Keratinocyte (primary cell): ENCODE measurements at regions not wholly inside any gene's neighbourhood (a gene's known extent, or its start where the extent isn't known, plus 50 kb on each side); places are given as distances from the start of the nearest gene placed in this dataset.

Experiments
- DNase-seq: peaks from one replicate; pipeline ENCODE4 v3.0.0-alpha.2; 2011; ENCODE audit warnings: low read depth, missing footprints, low spot score
- FAIRE-seq: peaks from 2 replicates; lab custom pipeline; 2011; peaks lifted over from hg19 to GRCh38; lab: Jason Lieb, UNC
- H2AFZ ChIP-seq: 2 replicates; pipeline ENCODE4 v1.6.0; 2012; ENCODE audit warnings: low read length, control low read depth, inconsistent platforms; ENCODE audit not compliant: control insufficient read depth
- H3K27ac ChIP-seq: 2 replicates; pipeline ENCODE4 v1.5.1; 2011; ENCODE audit warnings: low read length; ENCODE audit not compliant: control insufficient read depth, insufficient read depth
- H3K27me3 ChIP-seq: 3 replicates; pipeline ENCODE4 v1.6.0; 2011; ENCODE audit warnings: low read length; ENCODE audit not compliant: control insufficient read depth, insufficient read depth; ENCODE audit errors: extremely low read depth
- H3K36me3 ChIP-seq, 2 experiments: 2 replicates in 1 of 2; 3 replicates in 1 of 2; pipeline ENCODE4 v1.5.1; 2011; ENCODE audit warnings: low read length in 2 of 2, mild to moderate bottlenecking in 1 of 2; ENCODE audit not compliant: control insufficient read depth in 2 of 2, insufficient read depth in 2 of 2; ENCODE audit errors: extremely low read depth in 1 of 2
- H3K4me1 ChIP-seq: 3 replicates; pipeline ENCODE4 v1.5.1; 2011; ENCODE audit warnings: low read length; ENCODE audit not compliant: control insufficient read depth, insufficient read depth; ENCODE audit errors: extremely low read depth
- H3K4me2 ChIP-seq: 3 replicates; pipeline ENCODE4 v1.6.0; 2011; ENCODE audit warnings: low read depth, low read length; ENCODE audit not compliant: control insufficient read depth, insufficient read depth; ENCODE audit errors: extremely low read depth
- H3K4me3 ChIP-seq, 3 experiments: fragments of 200-600 bp in 1 of 3; sonication (generic) in 1 of 3; 2 replicates in 2 of 3; 3 replicates in 1 of 3; pipeline ENCODE4 v1.5.1; 2011 to 2016; ENCODE audit warnings: low read length in 3 of 3, mild to moderate bottlenecking in 3 of 3, control low read depth in 2 of 3, inconsistent platforms in 1 of 3, low read depth in 1 of 3, mixed read lengths in 1 of 3, mixed run types in 1 of 3, moderate library complexity in 1 of 3; ENCODE audit not compliant: control insufficient read depth in 2 of 3, insufficient read depth in 2 of 3; ENCODE audit errors: extremely low read depth in 1 of 3
- H3K79me2 ChIP-seq: 2 replicates; pipeline ENCODE4 v1.6.0; 2012; ENCODE audit warnings: low read length; ENCODE audit not compliant: control insufficient read depth, insufficient read depth
- H3K9ac ChIP-seq: 3 replicates; pipeline ENCODE4 v1.6.0; 2011; ENCODE audit warnings: low read length; ENCODE audit not compliant: control insufficient read depth, insufficient read depth; ENCODE audit errors: extremely low read depth
- H3K9me1 ChIP-seq: 3 replicates; pipeline ENCODE4 v1.6.0; 2011; ENCODE audit warnings: low read length; ENCODE audit not compliant: control insufficient read depth, insufficient read depth; ENCODE audit errors: extremely low read depth
- H3K9me3 ChIP-seq: 2 replicates; pipeline ENCODE4 v1.5.1; 2012; ENCODE audit warnings: low read depth, low read length; ENCODE audit not compliant: control insufficient read depth
- H4K20me1 ChIP-seq: 3 replicates; pipeline ENCODE4 v1.6.0; 2011; ENCODE audit warnings: low read length; ENCODE audit not compliant: control insufficient read depth, insufficient read depth; ENCODE audit errors: extremely low read depth
- CTCF ChIP-seq, 3 experiments: IDR thresholded peaks in 1 of 3; conservative IDR thresholded peaks in 1 of 3; optimal IDR thresholded peaks in 1 of 3; 2 replicates in 2 of 3; 3 replicates in 1 of 3; pipeline versions ENCODE3 to v1.5.1; 2011; ENCODE audit warnings: low read length in 3 of 3, mild to moderate bottlenecking in 3 of 3, moderate library complexity in 2 of 3, control low read depth in 1 of 3, inconsistent platforms in 1 of 3; ENCODE audit not compliant: insufficient read depth in 2 of 3; ENCODE audit errors: extremely low read depth in 1 of 3
- EZH2 ChIP-seq: IDR thresholded peaks from one replicate; pipeline ENCODE4 v1.6.1; 2012; ENCODE audit warnings: inconsistent platforms, mild to moderate bottlenecking, low read length, moderate library complexity
- dilution Hi-C: fragments of 300-500 bp; cut with MboI; formaldehyde crosslinking; loops from one replicate; pipeline ENCODE4 v1.7.0; 2020; ENCODE audit warnings: low sequenced_read_pairs; ENCODE audit not compliant: extremely low pct_ligation_motif_present

DNA sequence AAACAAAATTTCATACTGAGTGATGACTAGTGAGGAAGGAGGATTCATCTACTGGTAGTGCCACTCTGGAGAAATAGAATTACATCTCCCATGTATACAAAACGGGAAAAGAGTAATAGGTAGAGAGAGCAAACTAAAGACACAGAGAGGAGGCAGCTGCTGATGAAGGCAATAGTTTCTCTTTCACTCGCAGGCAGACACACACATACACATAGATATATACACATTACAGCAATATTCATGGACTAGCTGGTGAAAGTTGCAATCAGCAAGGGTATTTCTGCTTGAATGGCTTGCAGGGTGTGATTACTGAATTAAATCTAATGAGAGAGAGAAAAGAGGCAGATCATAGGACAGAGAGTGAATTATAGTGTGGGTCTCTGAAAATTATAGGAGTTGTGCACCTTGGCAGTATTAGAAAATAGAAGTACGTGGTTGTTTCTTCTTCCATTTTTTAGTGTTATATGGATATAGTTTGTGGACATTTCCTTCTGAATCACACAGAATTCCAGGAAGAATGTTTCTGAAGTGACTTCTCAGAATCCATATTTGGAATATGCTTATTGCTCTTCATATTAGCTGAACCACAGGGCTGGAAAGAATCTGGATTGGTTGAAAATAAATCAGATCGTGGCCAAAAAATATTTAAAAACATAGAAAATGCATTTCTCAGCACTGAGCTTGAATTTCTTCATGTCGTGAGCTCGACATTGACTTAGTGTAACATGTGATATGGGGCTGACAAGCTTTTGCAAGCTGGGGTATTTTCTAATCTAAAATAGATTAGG is 991.2 kb downstream of the TUSC7 start:
- H3K27me3 ChIP-seq = no peaks in the 10 kb centered on the region
- H4K20me1 ChIP-seq = no peaks in the 10 kb centered on the region
- H3K4me3 ChIP-seq = no peak overlapping the region
- H2AFZ ChIP-seq = no peak overlapping the region
- H3K4me2 ChIP-seq = no peak overlapping the region
- no peak overlapping the region for H3K27ac ChIP-seq
- H3K9ac ChIP-seq = no peak overlapping the region
- DNase-seq (no peak), FAIRE-seq (no peak)
- no peaks in the 10 kb centered on the region for H3K79me2 ChIP-seq
- no peaks in the 10 kb centered on the region for H3K36me3 ChIP-seq
- no peaks in the 10 kb centered on the region for H3K9me1 ChIP-seq
- no peaks in the 10 kb centered on the region for H3K9me3 ChIP-seq
- dilution Hi-C loops = no loop called here
- H3K4me1 ChIP-seq = peaks cover 4% of the 10 kb centered on the region
- no peak for TF ChIP-seq CTCF (optimal IDR thresholded peaks at IDR 0.05 in 1 of 3, IDR thresholded peaks at IDR 0.05 in 1 of 3, conservative IDR thresholded peaks at IDR 0.05 in 1 of 3; ENCODE audit: extremely low read depth in 1 of 3, insufficient read depth in 2 of 3, low read length in 3 of 3)
- no peak for TF ChIP-seq EZH2

GRCh38 chr3:117705011-117705410 is 995.4 kb downstream of the TUSC7 start:
- Histone ChIP-seq H3K27ac (no peak overlapping the region), H3K27me3 (no peaks in the 10 kb centered on the region), H3K79me2 (no peaks in the 10 kb centered on the region), H3K4me2 (no peak overlapping the region), H3K9me1 (no peaks in the 10 kb centered on the region), H3K9ac (no peak overlapping the region), H4K20me1 (no peaks in the 10 kb centered on the region), H3K4me1 (peaks cover 18% of the 10 kb centered on the region), H3K36me3 (no peaks in the 10 kb centered on the region), H3K9me3 (no peaks in the 10 kb centered on the region), H3K4me3 (no peak overlapping the region), H2AFZ (no peak overlapping the region)
- dilution Hi-C loops = no loop called here
- FAIRE-seq = no peak
- TF ChIP-seq EZH2 = no peak
- TF ChIP-seq CTCF (optimal IDR thresholded peaks at IDR 0.05 in 1 of 3, IDR thresholded peaks at IDR 0.05 in 1 of 3, conservative IDR thresholded peaks at IDR 0.05 in 1 of 3; ENCODE audit: extremely low read depth in 1 of 3, insufficient read depth in 2 of 3, low read length in 3 of 3) = no peak
- DNase-seq = no peak
